Keratinocyte (primary cell): ENCODE measurements at regions not wholly inside any gene's neighbourhood (a gene's known extent, or its start where the extent isn't known, plus 50 kb on each side); places are given as distances from the start of the nearest gene placed in this dataset.

Source experiments
- DNase-seq: peaks from one replicate; pipeline ENCODE4 v3.0.0-alpha.2; 2011; ENCODE audit warnings: low read depth, missing footprints, low spot score
- FAIRE-seq: peaks from 2 replicates; lab custom pipeline; 2011; peaks lifted over from hg19 to GRCh38; lab: Jason Lieb, UNC
- H2AFZ ChIP-seq: 2 replicates; pipeline ENCODE4 v1.6.0; 2012; ENCODE audit warnings: low read length, control low read depth, inconsistent platforms; ENCODE audit not compliant: control insufficient read depth
- H3K27ac ChIP-seq: 2 replicates; pipeline ENCODE4 v1.5.1; 2011; ENCODE audit warnings: low read length; ENCODE audit not compliant: control insufficient read depth, insufficient read depth
- H3K27me3 ChIP-seq: 3 replicates; pipeline ENCODE4 v1.6.0; 2011; ENCODE audit warnings: low read length; ENCODE audit not compliant: control insufficient read depth, insufficient read depth; ENCODE audit errors: extremely low read depth
- H3K36me3 ChIP-seq, 2 experiments: 2 replicates in 1 of 2; 3 replicates in 1 of 2; pipeline ENCODE4 v1.5.1; 2011; ENCODE audit warnings: low read length in 2 of 2, mild to moderate bottlenecking in 1 of 2; ENCODE audit not compliant: control insufficient read depth in 2 of 2, insufficient read depth in 2 of 2; ENCODE audit errors: extremely low read depth in 1 of 2
- H3K4me1 ChIP-seq: 3 replicates; pipeline ENCODE4 v1.5.1; 2011; ENCODE audit warnings: low read length; ENCODE audit not compliant: control insufficient read depth, insufficient read depth; ENCODE audit errors: extremely low read depth
- H3K4me2 ChIP-seq: 3 replicates; pipeline ENCODE4 v1.6.0; 2011; ENCODE audit warnings: low read depth, low read length; ENCODE audit not compliant: control insufficient read depth, insufficient read depth; ENCODE audit errors: extremely low read depth
- H3K4me3 ChIP-seq, 3 experiments: fragments of 200-600 bp in 1 of 3; sonication (generic) in 1 of 3; 2 replicates in 2 of 3; 3 replicates in 1 of 3; pipeline ENCODE4 v1.5.1; 2011 to 2016; ENCODE audit warnings: low read length in 3 of 3, mild to moderate bottlenecking in 3 of 3, control low read depth in 2 of 3, inconsistent platforms in 1 of 3, low read depth in 1 of 3, mixed read lengths in 1 of 3, mixed run types in 1 of 3, moderate library complexity in 1 of 3; ENCODE audit not compliant: control insufficient read depth in 2 of 3, insufficient read depth in 2 of 3; ENCODE audit errors: extremely low read depth in 1 of 3
- H3K79me2 ChIP-seq: 2 replicates; pipeline ENCODE4 v1.6.0; 2012; ENCODE audit warnings: low read length; ENCODE audit not compliant: control insufficient read depth, insufficient read depth
- H3K9ac ChIP-seq: 3 replicates; pipeline ENCODE4 v1.6.0; 2011; ENCODE audit warnings: low read length; ENCODE audit not compliant: control insufficient read depth, insufficient read depth; ENCODE audit errors: extremely low read depth
- H3K9me1 ChIP-seq: 3 replicates; pipeline ENCODE4 v1.6.0; 2011; ENCODE audit warnings: low read length; ENCODE audit not compliant: control insufficient read depth, insufficient read depth; ENCODE audit errors: extremely low read depth
- H3K9me3 ChIP-seq: 2 replicates; pipeline ENCODE4 v1.5.1; 2012; ENCODE audit warnings: low read depth, low read length; ENCODE audit not compliant: control insufficient read depth
- H4K20me1 ChIP-seq: 3 replicates; pipeline ENCODE4 v1.6.0; 2011; ENCODE audit warnings: low read length; ENCODE audit not compliant: control insufficient read depth, insufficient read depth; ENCODE audit errors: extremely low read depth
- CTCF ChIP-seq, 3 experiments: IDR thresholded peaks in 1 of 3; conservative IDR thresholded peaks in 1 of 3; optimal IDR thresholded peaks in 1 of 3; 2 replicates in 2 of 3; 3 replicates in 1 of 3; pipeline versions ENCODE3 to v1.5.1; 2011; ENCODE audit warnings: low read length in 3 of 3, mild to moderate bottlenecking in 3 of 3, moderate library complexity in 2 of 3, control low read depth in 1 of 3, inconsistent platforms in 1 of 3; ENCODE audit not compliant: insufficient read depth in 2 of 3; ENCODE audit errors: extremely low read depth in 1 of 3
- EZH2 ChIP-seq: IDR thresholded peaks from one replicate; pipeline ENCODE4 v1.6.1; 2012; ENCODE audit warnings: inconsistent platforms, mild to moderate bottlenecking, low read length, moderate library complexity
- dilution Hi-C: fragments of 300-500 bp; cut with MboI; formaldehyde crosslinking; loops from one replicate; pipeline ENCODE4 v1.7.0; 2020; ENCODE audit warnings: low sequenced_read_pairs; ENCODE audit not compliant: extremely low pct_ligation_motif_present

GRCh38 chr14:81974543-81974942 is 440.9 kb upstream of the SEL1L start:
- no peak for TF ChIP-seq CTCF (optimal IDR thresholded peaks at IDR 0.05 in 1 of 3, IDR thresholded peaks at IDR 0.05 in 1 of 3, conservative IDR thresholded peaks at IDR 0.05 in 1 of 3; ENCODE audit: extremely low read depth in 1 of 3, insufficient read depth in 2 of 3, low read length in 3 of 3)
- no peak for TF ChIP-seq EZH2
- Histone ChIP-seq H3K9me3 (no peaks in the 10 kb centered on the region), H3K27ac (no peak overlapping the region), H3K9me1 (no peaks in the 10 kb centered on the region), H3K4me2 (no peak overlapping the region), H3K9ac (no peak overlapping the region), H2AFZ (no peak overlapping the region), H3K4me1 (no peaks in the 10 kb centered on the region), H3K36me3 (no peaks in the 10 kb centered on the region), H3K79me2 (no peaks in the 10 kb centered on the region), H4K20me1 (no peaks in the 10 kb centered on the region), H3K27me3 (no peaks in the 10 kb centered on the region), H3K4me3 (no peak overlapping the region)
- no peak for FAIRE-seq
- dilution Hi-C loops: no loop called here
- DNase-seq: no peak

GRCh38 chr14:81980601-81981306 is 447.1 kb upstream of the SEL1L start:
- Histone ChIP-seq H3K79me2 (no peaks in the 10 kb centered on the region), H3K9me1 (no peaks in the 10 kb centered on the region), H3K9me3 (no peaks in the 10 kb centered on the region), H3K9ac (no peak overlapping the region), H3K27ac (no peak overlapping the region), H4K20me1 (no peaks in the 10 kb centered on the region), H3K4me1 (no peaks in the 10 kb centered on the region), H3K36me3 (no peaks in the 10 kb centered on the region), H2AFZ (no peak overlapping the region), H3K27me3 (no peaks in the 10 kb centered on the region), H3K4me3 (no peak overlapping the region), H3K4me2 (no peak overlapping the region)
- no peak for FAIRE-seq
- TF ChIP-seq EZH2: no peak
- no peak for TF ChIP-seq CTCF (optimal IDR thresholded peaks at IDR 0.05 in 1 of 3, IDR thresholded peaks at IDR 0.05 in 1 of 3, conservative IDR thresholded peaks at IDR 0.05 in 1 of 3; ENCODE audit: extremely low read depth in 1 of 3, insufficient read depth in 2 of 3, low read length in 3 of 3)
- dilution Hi-C loops: no loop called here
- DNase-seq: no peak
